B cell (primary cell): ENCODE measurements at regions not wholly inside any gene's neighbourhood (a gene's known extent, or its start where the extent isn't known, plus 50 kb on each side); places are given as distances from the start of the nearest gene placed in this dataset.

ENCODE experiments used
- CTCF ChIP-seq: fragments of 200-600 bp; IDR thresholded peaks from one replicate; pipeline ENCODE4 v1.8.0; 2022; ENCODE audit warnings: antibody characterized with exemption, mild to moderate bottlenecking
- EZH2 ChIP-seq: IDR thresholded peaks from 2 replicates; pipeline ENCODE4 v1.6.1; 2012; ENCODE audit warnings: borderline replicate concordance, low read depth, mild to moderate bottlenecking, moderate library complexity, low read length; ENCODE audit not compliant: insufficient read depth, poor library complexity, severe bottlenecking

DNA sequence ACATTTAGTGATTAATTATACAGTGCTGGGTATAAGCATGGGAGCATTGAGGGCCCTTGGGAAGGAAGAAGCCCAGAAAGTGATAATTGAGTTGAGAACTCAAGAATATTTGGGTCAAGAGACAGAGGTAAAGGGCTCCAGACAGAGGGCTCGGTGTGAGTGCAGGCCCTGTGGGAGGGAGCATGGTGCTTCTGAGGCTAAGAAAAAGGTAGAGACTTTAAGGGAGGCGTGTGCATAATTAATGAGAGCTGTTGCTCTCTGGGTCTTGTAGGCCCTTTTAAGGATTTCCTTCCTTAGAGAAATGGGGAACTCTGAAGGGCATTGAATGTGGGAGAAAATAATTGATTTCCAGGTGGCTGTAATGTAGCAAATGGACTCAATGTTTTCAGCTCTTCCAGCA, 735.0 kb upstream of the POU3F3 start:
- TF ChIP-seq CTCF: no peak
- no peak for TF ChIP-seq EZH2
